GM12875 (cell line): ENCODE measurements at regions not wholly inside any gene's neighbourhood (a gene's known extent, or its start where the extent isn't known, plus 50 kb on each side); places are given as distances from the start of the nearest gene placed in this dataset.
"Not testable (repeated sequence)": the region's sequence is repeated elsewhere in the genome, so short reads cannot be mapped to it uniquely, and the experiment has no call there.

Source experiments
- H3K4me3 ChIP-seq: one replicate; pipeline ENCODE4 v1.5.1; 2011; ENCODE audit warnings: low read depth, low read length, control low read depth
- CTCF ChIP-seq: IDR thresholded peaks from 2 replicates; pipeline ENCODE4 v1.5.1; 2011; ENCODE audit warnings: low read depth, mild to moderate bottlenecking, control low read depth, inconsistent platforms, low read length, moderate library complexity, borderline replicate concordance; ENCODE audit not compliant: insufficient read depth

- TF ChIP-seq CTCF, result no peak
- H3K4me3 ChIP-seq, result no peak overlapping the region
Observed at GRCh38 chr7:142637240-142637639, 112.0 kb upstream of the PRSS1 start.

- TF ChIP-seq CTCF, result no peak
- H3K4me3 ChIP-seq, result no peak overlapping the region
Observed at GRCh38 chr7:142636751-142637150, 112.5 kb upstream of the PRSS1 start.

- H3K4me3 ChIP-seq, result not testable (repeated sequence)
Observed at GRCh38 chr7:142636107-142636506, 113.2 kb upstream of the PRSS1 start.

- H3K4me3 ChIP-seq, result no peak overlapping the region
- TF ChIP-seq CTCF, result peak; percentile 71
Observed at GRCh38 chr7:142632271-142633134, 116.8 kb upstream of the PRSS1 start.

- no peak for TF ChIP-seq CTCF
- H3K4me3 ChIP-seq, result no peak overlapping the region
Observed at GRCh38 chr7:142629588-142630260, 119.5 kb upstream of the PRSS1 start.

GRCh38 chr7:142628945-142629344 is 120.3 kb upstream of the PRSS1 start:
- no peak overlapping the region for H3K4me3 ChIP-seq
- no peak for TF ChIP-seq CTCF

- H3K4me3 ChIP-seq, result not testable (repeated sequence)
Observed at GRCh38 chr7:142627223-142627622, 122.0 kb upstream of the PRSS1 start.

GRCh38 chr7:142626420-142627035 is 122.7 kb upstream of the PRSS1 start:
- peak; percentile 79 for TF ChIP-seq CTCF
- H3K4me3 ChIP-seq, result no peak overlapping the region

GRCh38 chr7:142625216-142625615 is 124.1 kb upstream of the PRSS1 start:
- not testable (repeated sequence) for H3K4me3 ChIP-seq
